HCT116 (cell line): ENCODE measurements at regions not wholly inside any gene's neighbourhood (a gene's known extent, or its start where the extent isn't known, plus 50 kb on each side); places are given as distances from the start of the nearest gene placed in this dataset.

Experiments
- ATAC-seq: fragments of 200-7000 bp; cut with Tn5 transposase; 2 replicates; pipeline ENCODE4 v1.9.1; 2020; ENCODE audit warnings: mild to moderate bottlenecking, moderate library complexity
- BruUV-seq: library from RNA; stranded (reverse); fragments of 400-500 nt; replicated peaks from 2 replicates; lab custom pipeline; 2021; lab: Mats Ljungman, UMichigan
- CTCF ChIA-PET: fragments of 300-600 bp; sonication (Branson Sonifier 250); formaldehyde crosslinking; loops from one replicate; lab custom pipeline; 2021; ENCODE audit warnings: antibody characterized with exemption; lab: Charles Lee
- POLR2A ChIA-PET: fragments of 300-600, 350-600 bp; sonication (Branson Sonifier 250); formaldehyde crosslinking; loops from one replicate; lab custom pipeline; 2021; ENCODE audit warnings: antibody characterized with exemption; lab: Charles Lee
- RAD21 ChIA-PET, 2 experiments: fragments of 300-600 bp; sonication (Branson Sonifier 250); formaldehyde crosslinking; loops; one replicate each; lab custom pipeline; 2023; ENCODE audit warnings: low total read pairs in 2 of 2; ENCODE audit not compliant: uncharacterized antibody in 2 of 2, unreplicated experiment in 2 of 2, low non-redundant PET in 1 of 2; lab: Charles Lee
- DNase-seq: peaks from one replicate; pipeline ENCODE4 v3.0.0-alpha.2; 2010; ENCODE audit warnings: low read depth, low spot score
- H2AFZ ChIP-seq: fragments of 200-600 bp; shearing (Covaris generic), sonication (generic); 2 replicates; pipeline ENCODE4 v1.6.1; 2017; ENCODE audit warnings: low read depth, mixed run types, mixed read lengths, antibody characterized with exemption, low read length; ENCODE audit not compliant: poor library complexity, severe bottlenecking
- H3K27ac ChIP-seq: 2 replicates; pipeline ENCODE4 v1.5.1; 2012; ENCODE audit warnings: low read depth, low read length
- H3K27me3 ChIP-seq: fragments of 200-600 bp; sonication (generic); 2 replicates; pipeline ENCODE4 v1.6.1; 2016; ENCODE audit warnings: mixed run types, low read length, mixed read lengths; ENCODE audit not compliant: insufficient read depth
- H3K36me3 ChIP-seq, 2 experiments: fragments of 200-500 bp in 1 of 2; fragments of 200-600 bp in 1 of 2; sonication (Bioruptor generic) in 1 of 2; sonication (generic) in 1 of 2; 2 replicates each; pipeline versions ENCODE4 v1.5.1 to v1.6.1; 2014 to 2016; ENCODE audit warnings: low read length in 2 of 2, inconsistent platforms in 1 of 2, mixed read lengths in 1 of 2, mixed run types in 1 of 2; ENCODE audit not compliant: insufficient read depth in 2 of 2, control insufficient read depth in 1 of 2
- H3K4me1 ChIP-seq, 2 experiments: fragments of 200-600 bp in 1 of 2; sonication (generic) in 1 of 2; 2 replicates each; pipeline versions ENCODE4 v1.5.1 to v1.6.1; 2012 to 2017; ENCODE audit warnings: low read length in 2 of 2, inconsistent platforms in 1 of 2, mild to moderate bottlenecking in 1 of 2, mixed read lengths in 1 of 2, mixed run types in 1 of 2, moderate library complexity in 1 of 2; ENCODE audit not compliant: insufficient read depth in 2 of 2, control insufficient read depth in 1 of 2
- H3K4me2 ChIP-seq: fragments of 200-600 bp; sonication (generic); 2 replicates; pipeline ENCODE4 v1.6.1; 2017; ENCODE audit warnings: mixed run types, low read length, mixed read lengths
- H3K4me3 ChIP-seq, 2 experiments: fragments of 200-600 bp in 1 of 2; sonication (generic) in 1 of 2; replicated peaks in 1 of 2; 2 replicates each; pipeline ENCODE4 v1.5.1; 2011 to 2016; ENCODE audit warnings: low read length in 2 of 2, control low read depth in 1 of 2, low read depth in 1 of 2, mild to moderate bottlenecking in 1 of 2, mixed read lengths in 1 of 2, mixed run types in 1 of 2
- H3K79me2 ChIP-seq: fragments of 200-600 bp; sonication (generic); 2 replicates; pipeline ENCODE4 v1.6.1; 2017; ENCODE audit warnings: mild to moderate bottlenecking, mixed run types, low read length, moderate library complexity, mixed read lengths; ENCODE audit not compliant: insufficient read depth
- H3K9ac ChIP-seq: fragments of 200-600 bp; sonication (generic); 2 replicates; pipeline ENCODE4 v1.6.1; 2016; ENCODE audit warnings: low read length, mixed read lengths
- H3K9me2 ChIP-seq: fragments of 200-600 bp; sonication (generic), shearing (Covaris generic); 2 replicates; pipeline ENCODE4 v1.6.1; 2017; ENCODE audit warnings: mixed run types, mild to moderate bottlenecking, moderate library complexity; ENCODE audit not compliant: insufficient read depth
- H3K9me3 ChIP-seq, 2 experiments: fragments of 200-500 bp in 1 of 2; fragments of 200-600 bp in 1 of 2; sonication (Bioruptor generic) in 1 of 2; sonication (generic) in 1 of 2; 2 replicates each; pipeline ENCODE4 v1.6.1; 2014 to 2017; ENCODE audit warnings: low read length in 2 of 2, mixed read lengths in 2 of 2, inconsistent platforms in 1 of 2, low read depth in 1 of 2, mild to moderate bottlenecking in 1 of 2, mixed run types in 1 of 2, moderate library complexity in 1 of 2; ENCODE audit not compliant: control insufficient read depth in 1 of 2, insufficient read depth in 1 of 2
- H4K20me1 ChIP-seq: fragments of 200-600 bp; sonication (generic), shearing (Covaris generic); 2 replicates; pipeline ENCODE4 v1.6.1; 2017; ENCODE audit warnings: mixed run types, mild to moderate bottlenecking, moderate library complexity; ENCODE audit not compliant: insufficient read depth
- CBX3 ChIP-seq: IDR thresholded peaks from 2 replicates; pipeline ENCODE4 v1.6.1; 2012; ENCODE audit warnings: low read depth
- CEBPB ChIP-seq: IDR thresholded peaks from 2 replicates; pipeline ENCODE4 v1.6.1; 2012; ENCODE audit warnings: low read depth
- EGR1 ChIP-seq: IDR thresholded peaks from 2 replicates; pipeline ENCODE4 v1.6.1; 2012; ENCODE audit warnings: low read depth
- ELF1 ChIP-seq: IDR thresholded peaks from 2 replicates; pipeline ENCODE4 v1.6.1; 2012; ENCODE audit warnings: low read depth, borderline replicate concordance
- JUND ChIP-seq: IDR thresholded peaks from 2 replicates; pipeline ENCODE4 v1.6.1; 2012
- POLR2A ChIP-seq: IDR thresholded peaks from 2 replicates; pipeline ENCODE4 v1.7.0; 2011; ENCODE audit warnings: borderline replicate concordance; ENCODE audit not compliant: insufficient read depth, insufficient read length; ENCODE audit errors: extremely low read depth
- POLR2AphosphoS5 ChIP-seq: IDR thresholded peaks from 2 replicates; pipeline ENCODE4 v1.6.1; 2011; ENCODE audit warnings: mild to moderate bottlenecking, low read depth, low read length, moderate library complexity
- RAD21 ChIP-seq: IDR thresholded peaks from 2 replicates; pipeline ENCODE4 v1.6.1; 2012; ENCODE audit warnings: low read depth, mild to moderate bottlenecking
- SIN3A ChIP-seq: IDR thresholded peaks from 2 replicates; pipeline ENCODE4 v1.6.1; 2012; ENCODE audit warnings: low read depth
- SP1 ChIP-seq: IDR thresholded peaks from 2 replicates; pipeline ENCODE4 v1.6.1; 2012; ENCODE audit warnings: low read depth
- SRF ChIP-seq: IDR thresholded peaks from 2 replicates; pipeline ENCODE4 v1.6.1; 2012; ENCODE audit warnings: low read depth
- YY1 ChIP-seq: IDR thresholded peaks from 2 replicates; pipeline ENCODE4 v1.6.1; 2011; ENCODE audit warnings: low read length, low read depth, moderate library complexity, mild to moderate bottlenecking; ENCODE audit not compliant: insufficient replicate concordance; ENCODE audit errors: extremely low read depth
- ZFX ChIP-seq: fragments of 450-650 bp; IDR thresholded peaks from 2 replicates; pipeline ENCODE4 v1.6.1; 2017
- ZNF274 ChIP-seq: fragments of 200-500 bp; sonication (Bioruptor generic); IDR thresholded peaks from 2 replicates; pipeline ENCODE4 v1.6.1; 2014; ENCODE audit warnings: mild to moderate bottlenecking, low read depth, low read length, inconsistent platforms
- intact Hi-C: fragments of 100-400 bp; cut with micrococcal nuclease; formaldehyde crosslinking; loops from 2 replicates; pipeline ENCODE4 v1.10.0; 2022
- TF ChIP-seq, protein P1 (sequence below), 3 experiments: fragments of 200-600 bp in 1 of 3; sonication (generic) in 1 of 3; IDR thresholded peaks in 2 of 3; conservative IDR thresholded peaks in 1 of 3; 2 replicates each; pipeline ENCODE4 v1.5.1; 2012 to 2017; ENCODE audit warnings: low read depth in 2 of 3, low read length in 2 of 3, antibody characterized with exemption in 1 of 3, borderline replicate concordance in 1 of 3, control low read depth in 1 of 3, mild to moderate bottlenecking in 1 of 3, mixed read lengths in 1 of 3, mixed run types in 1 of 3, moderate library complexity in 1 of 3; ENCODE audit not compliant: insufficient read depth in 1 of 3
- TF ChIP-seq, protein P2 (sequence below): IDR thresholded peaks from 2 replicates; pipeline ENCODE4 v1.6.1; 2012
- TF ChIP-seq, protein P3 (sequence below): IDR thresholded peaks from 2 replicates; pipeline ENCODE4 v1.6.1; 2012

DNA sequence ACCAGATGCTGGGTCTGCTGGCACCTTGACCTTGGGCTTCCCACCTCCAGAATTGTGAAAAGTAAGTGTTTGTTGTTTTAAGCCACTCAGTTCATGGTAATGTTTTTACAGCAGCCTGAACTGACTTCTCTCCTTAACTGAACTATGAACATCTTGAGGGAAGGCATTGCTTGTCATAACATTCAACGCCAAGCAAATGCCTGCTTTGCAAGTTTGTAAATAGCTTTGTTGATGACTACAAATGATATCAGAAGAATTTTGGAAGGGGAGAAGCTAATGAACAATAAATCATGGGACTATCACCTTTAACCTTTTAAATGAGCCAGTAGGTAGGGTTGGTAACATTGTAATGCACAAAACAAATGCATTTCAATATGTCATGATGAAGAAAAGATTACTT is 402.4 kb upstream of the ADARB2 start:
- Histone ChIP-seq H3K4me1 (no peaks in the 10 kb centered on the region), H3K36me3 (no peaks in the 10 kb centered on the region), H3K9me3 (peaks cover 0 to 18% of the 10 kb centered on the region in 2 experiments; a peak in 2 of 4 replicates), H3K9me2 (no peaks in the 10 kb centered on the region), H3K27me3 (no peaks in the 10 kb centered on the region), H4K20me1 (no peaks in the 10 kb centered on the region), H3K4me3 (no peak overlapping the region), H3K27ac (no peak overlapping the region), H3K9ac (no peak overlapping the region), H2AFZ (no peak overlapping the region), H3K79me2 (no peaks in the 10 kb centered on the region), H3K4me2 (no peak overlapping the region)
- POLR2A ChIA-PET, result no interaction called here
- CTCF ChIA-PET, result no interaction called here
- RAD21 ChIA-PET, result no interaction called here
- BruUV-seq, result no TSS peak
- ATAC-seq, result no peak
- TF ChIP-seq ZFX (no peak), SP1 (no peak), POLR2AphosphoS5 (no peak)
- intact Hi-C loops, result no loop called here
- DNase-seq, result no peak

DNA sequence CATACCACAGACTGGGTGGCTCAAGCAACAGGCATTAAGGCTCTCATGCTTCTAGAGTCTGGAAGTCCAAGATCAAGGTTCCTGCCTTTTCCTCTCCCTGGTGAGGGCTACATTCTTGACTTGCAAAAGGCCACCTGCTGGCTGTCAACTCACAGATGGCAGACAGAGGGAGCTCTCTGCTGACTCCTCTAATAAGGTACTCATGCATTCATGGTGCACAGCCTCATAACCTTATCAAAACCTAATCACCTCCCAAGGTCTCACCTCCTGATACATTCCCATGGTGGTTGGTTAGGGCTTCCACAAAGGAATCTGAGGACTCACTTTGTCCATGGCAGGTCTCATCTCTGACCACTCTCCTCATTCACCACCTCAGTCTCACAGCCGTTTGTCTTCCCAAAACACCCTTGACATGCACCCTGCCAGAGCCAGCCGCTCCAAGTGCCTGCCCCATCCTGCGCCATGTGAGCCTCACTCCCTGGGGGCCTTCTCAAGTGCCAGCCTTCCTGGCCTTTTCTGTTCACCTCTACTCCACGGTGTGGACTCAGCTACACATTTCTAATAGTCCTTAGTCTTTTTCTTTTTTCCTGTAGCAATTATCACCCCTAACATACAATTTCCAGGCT is 400.3 kb upstream of the ADARB2 start:
- TF ChIP-seq JUND, result no peak
- TF ChIP-seq CBX3, result no peak
- no peak for TF ChIP-seq YY1
- no peak for TF ChIP-seq POLR2A
- TF ChIP-seq, protein P1, sequence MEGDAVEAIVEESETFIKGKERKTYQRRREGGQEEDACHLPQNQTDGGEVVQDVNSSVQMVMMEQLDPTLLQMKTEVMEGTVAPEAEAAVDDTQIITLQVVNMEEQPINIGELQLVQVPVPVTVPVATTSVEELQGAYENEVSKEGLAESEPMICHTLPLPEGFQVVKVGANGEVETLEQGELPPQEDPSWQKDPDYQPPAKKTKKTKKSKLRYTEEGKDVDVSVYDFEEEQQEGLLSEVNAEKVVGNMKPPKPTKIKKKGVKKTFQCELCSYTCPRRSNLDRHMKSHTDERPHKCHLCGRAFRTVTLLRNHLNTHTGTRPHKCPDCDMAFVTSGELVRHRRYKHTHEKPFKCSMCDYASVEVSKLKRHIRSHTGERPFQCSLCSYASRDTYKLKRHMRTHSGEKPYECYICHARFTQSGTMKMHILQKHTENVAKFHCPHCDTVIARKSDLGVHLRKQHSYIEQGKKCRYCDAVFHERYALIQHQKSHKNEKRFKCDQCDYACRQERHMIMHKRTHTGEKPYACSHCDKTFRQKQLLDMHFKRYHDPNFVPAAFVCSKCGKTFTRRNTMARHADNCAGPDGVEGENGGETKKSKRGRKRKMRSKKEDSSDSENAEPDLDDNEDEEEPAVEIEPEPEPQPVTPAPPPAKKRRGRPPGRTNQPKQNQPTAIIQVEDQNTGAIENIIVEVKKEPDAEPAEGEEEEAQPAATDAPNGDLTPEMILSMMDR (IDR thresholded peaks at IDR 0.05 in 2 of 3, conservative IDR thresholded peaks at IDR 0.05 in 1 of 3; ENCODE audit: borderline replicate concordance in 1 of 3, insufficient read depth in 1 of 3, low read depth in 2 of 3, low read length in 2 of 3), result no peak; a peak in 1 of 6 replicates
- no peak for TF ChIP-seq ZFX
- TF ChIP-seq ZNF274, result no peak
- no peak for TF ChIP-seq SIN3A
- no peak for TF ChIP-seq POLR2AphosphoS5
- no peak for TF ChIP-seq SRF
- no peak for TF ChIP-seq RAD21
- TF ChIP-seq, protein P2, sequence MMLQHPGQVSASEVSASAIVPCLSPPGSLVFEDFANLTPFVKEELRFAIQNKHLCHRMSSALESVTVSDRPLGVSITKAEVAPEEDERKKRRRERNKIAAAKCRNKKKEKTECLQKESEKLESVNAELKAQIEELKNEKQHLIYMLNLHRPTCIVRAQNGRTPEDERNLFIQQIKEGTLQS, result no peak
- TF ChIP-seq EGR1, result no peak
- no peak for TF ChIP-seq ELF1
- TF ChIP-seq, protein P3, sequence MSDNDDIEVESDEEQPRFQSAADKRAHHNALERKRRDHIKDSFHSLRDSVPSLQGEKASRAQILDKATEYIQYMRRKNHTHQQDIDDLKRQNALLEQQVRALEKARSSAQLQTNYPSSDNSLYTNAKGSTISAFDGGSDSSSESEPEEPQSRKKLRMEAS, result no peak
- no peak for TF ChIP-seq CEBPB
- TF ChIP-seq, all 23 proteins: peak for 0
- no peaks in the 10 kb centered on the region for H3K9me2 ChIP-seq
- H3K27me3 ChIP-seq, result no peaks in the 10 kb centered on the region
- H4K20me1 ChIP-seq, result no peaks in the 10 kb centered on the region
- no peak overlapping the region for H3K9ac ChIP-seq
- no peaks in the 10 kb centered on the region for H3K79me2 ChIP-seq
- DNase-seq (no peak), ATAC-seq (no peak)
- H3K4me2 ChIP-seq, result no peak overlapping the region
- H3K4me3 ChIP-seq, result no peak overlapping the region
- ChIA-PET POLR2A (no interaction called here), CTCF (no interaction called here), RAD21 (no interaction called here)
- intact Hi-C loops, result no loop called here
- H3K9me3 ChIP-seq, result peaks cover 0 to 19% of the 10 kb centered on the region in 2 experiments; a peak in 2 of 4 replicates
- no TSS peak for BruUV-seq
- H3K27ac ChIP-seq, result no peak overlapping the region
- H2AFZ ChIP-seq, result no peak overlapping the region
- H3K4me1 ChIP-seq, result no peaks in the 10 kb centered on the region
- H3K36me3 ChIP-seq, result no peaks in the 10 kb centered on the region
